GM19025 (cell line): ENCODE measurements at regions not wholly inside any gene's neighbourhood (a gene's known extent, or its start where the extent isn't known, plus 50 kb on each side); places are given as distances from the start of the nearest gene placed in this dataset.

ENCODE experiments used
- ATAC-seq: cut with Tn5 transposase; IDR thresholded peaks from one replicate; pipeline ENCODE4 v1.9.1; 2021; ENCODE audit warnings: mild to moderate bottlenecking, low read depth, moderate library complexity; ENCODE audit not compliant: unreplicated experiment

DNA sequence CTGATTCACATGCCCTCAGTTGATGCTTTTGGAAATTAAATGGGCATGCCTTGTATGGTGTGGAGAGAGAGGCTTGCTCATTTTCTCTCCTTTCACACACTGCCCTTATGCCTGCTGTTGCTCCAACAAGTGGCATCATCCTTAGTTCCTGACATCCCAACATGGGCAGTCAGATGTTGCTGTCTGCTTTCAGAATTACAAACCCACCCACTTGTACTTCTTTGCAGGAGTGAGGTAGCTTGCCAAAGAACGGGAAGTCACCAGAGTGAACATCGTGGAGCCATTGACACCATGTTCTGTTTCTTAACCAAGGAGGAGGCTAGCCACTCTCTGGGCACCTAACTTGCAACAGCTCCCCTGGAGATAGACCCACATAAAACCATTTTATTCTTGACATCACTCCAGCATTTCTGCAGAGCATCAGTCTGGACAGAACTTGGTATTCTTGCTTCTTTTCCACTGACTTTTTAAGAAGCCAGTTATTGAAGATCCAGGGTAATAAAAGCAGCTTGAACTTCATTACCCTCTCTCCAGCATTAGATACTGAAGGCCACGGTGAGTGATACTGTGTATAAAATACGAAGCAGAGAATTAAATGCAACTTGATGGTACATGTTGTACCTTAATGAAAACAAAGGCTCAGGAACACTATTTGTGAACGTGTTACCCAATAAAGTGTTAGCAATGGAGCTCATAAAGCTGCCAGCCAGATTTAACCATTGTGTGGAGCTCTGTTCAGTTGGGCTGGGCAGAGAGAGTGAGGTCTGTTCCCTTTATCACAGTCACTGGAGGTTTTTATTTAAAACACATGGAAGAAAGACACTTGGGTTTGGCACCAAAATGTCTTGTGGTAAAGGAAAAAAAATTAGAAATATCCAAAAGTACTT, 195.8 kb upstream of the HABP2 start:
- ATAC-seq, result no peak

DNA sequence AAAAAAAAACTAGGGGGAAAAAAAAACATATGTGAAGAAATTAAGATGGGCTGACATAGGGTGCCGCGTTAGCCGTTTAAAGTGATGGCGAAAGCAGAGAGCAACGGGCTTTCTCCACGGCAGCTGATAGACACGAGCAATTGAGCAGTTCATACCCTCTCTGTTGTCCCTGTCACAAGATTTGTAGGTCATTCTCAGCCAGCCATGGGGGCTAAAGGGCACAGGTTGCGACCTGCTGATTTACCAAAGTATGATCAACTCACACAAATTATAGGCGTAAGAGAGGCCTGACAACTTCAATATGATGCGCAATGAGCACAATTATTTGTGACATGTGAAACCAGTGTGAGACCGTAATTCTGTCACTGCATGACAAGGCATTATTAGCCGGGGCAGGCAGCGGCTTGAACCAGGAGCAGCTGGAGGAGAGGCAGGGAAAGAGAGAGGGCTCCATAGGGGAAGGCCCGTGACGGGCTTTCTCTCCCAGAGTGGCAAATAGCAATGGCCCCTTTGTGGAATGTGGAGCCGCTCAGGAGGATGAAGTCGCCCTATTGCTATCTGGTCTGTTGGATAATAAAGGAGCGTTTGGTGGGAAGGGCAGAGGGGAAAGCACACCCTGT, 195.1 kb upstream of the HABP2 start:
- ATAC-seq, result no peak

DNA sequence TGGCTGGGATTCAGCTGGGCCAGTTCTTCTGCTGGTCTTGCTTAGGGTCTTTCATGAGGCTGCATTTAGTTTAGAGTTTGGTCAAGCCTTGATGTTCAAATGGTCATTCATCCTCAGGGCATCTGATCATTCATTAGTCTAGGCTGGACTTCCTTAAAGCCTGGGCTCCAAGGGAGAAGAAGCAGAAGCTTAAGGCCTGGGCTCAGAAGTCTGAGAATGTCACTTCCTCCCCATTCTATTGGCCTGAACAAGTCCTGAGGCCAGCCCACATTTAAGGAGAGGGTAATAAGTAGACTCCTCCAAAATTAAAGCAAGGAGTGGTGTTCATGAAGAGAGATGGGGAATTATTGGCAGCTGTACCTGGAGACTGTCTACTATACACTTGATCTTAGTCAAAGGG, 193.2 kb upstream of the HABP2 start:
- no peak for ATAC-seq

DNA sequence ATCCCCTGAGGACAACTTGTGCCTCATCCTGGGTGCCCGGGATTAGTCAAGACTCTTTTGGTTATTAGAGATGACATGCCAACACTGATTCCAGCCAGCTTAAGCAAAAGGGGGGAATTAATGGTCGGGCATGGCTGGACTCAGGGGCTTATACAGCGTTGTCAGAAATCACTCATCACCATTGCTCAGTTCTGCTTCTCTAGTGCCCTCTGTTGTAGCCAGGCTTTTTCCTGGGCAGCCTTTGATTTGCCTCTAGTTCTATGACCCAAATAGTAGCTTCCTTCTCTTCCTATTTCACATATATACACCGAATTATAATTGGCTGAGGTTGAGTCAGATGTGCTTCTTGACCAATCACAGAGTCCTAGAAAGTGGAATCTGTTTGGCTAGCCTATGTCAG, 192.0 kb upstream of the HABP2 start:
- ATAC-seq, result no peak

DNA sequence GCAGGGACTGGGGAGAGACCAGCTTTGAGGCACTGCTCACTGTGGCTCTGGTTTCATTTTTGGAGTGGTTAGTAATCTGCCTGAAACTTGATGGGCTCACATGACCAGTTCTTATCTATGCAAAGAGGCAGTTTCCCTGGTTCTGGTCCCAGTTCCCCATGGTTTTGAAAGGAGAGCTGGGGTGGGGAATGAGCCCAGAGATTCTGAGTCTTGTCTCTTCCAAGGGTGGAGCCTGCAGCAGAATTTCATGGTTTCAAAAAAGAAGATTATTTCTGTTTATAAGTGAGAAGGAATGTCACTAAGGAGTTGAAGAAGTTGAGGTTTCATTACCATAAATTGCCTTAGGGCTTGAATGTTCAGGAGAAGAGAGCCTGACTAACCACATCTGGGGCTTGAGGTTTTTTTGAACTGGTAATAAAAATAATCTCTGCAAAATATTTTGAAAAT, 190.2 kb upstream of the HABP2 start:
- no peak for ATAC-seq

DNA sequence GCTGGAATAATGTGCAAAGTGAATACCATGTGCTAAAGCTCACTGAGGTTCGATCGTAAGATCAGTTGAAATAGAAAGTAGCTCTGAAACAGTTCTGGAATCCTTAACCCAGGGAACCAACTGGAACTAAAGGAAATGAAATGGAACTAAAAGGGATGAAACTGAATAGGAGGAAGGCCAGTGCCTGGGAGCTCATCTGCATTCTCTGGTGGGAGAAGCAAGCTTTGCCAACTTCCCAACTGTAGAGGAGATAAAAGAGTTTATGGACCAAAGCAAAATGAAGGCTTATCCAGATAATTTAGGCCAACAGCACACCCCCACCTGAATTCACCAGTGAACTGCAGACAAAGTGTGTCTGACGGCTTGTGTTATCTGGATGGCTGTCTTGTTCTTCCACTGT, 188.6 kb upstream of the HABP2 start:
- no peak for ATAC-seq

DNA sequence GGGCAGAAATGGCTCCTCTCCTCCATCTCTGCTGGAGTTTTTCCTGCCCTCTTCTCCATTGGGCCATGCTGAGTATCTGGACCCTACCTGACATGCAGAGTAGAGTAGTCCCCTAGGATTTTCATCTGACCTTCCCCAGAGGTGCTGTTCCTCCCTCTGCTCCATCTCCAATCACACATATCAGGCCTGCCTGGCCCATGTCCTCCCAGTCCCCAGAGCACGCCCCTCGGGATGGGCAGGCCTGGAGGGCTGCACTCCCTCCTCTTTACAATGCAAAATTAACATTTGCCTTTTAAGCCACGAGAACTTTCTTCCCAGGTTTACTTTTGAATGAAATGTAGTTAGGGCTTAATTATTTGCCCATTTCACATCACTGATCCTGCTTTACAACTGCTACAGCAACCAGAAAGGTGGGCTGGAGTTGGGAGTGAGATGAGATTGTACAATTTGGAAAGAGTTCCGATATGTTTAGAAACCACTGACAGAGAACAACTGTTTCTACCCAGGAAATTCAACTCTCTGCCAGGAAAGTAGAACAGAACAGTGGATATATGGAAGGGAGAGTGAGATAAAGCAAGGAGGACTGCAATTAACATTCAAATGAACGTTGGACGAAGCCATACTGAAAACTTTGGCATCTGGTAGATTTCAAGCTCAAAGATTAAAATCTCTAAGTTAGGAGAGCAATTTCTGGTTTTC, 184.0 kb upstream of the HABP2 start:
- no peak for ATAC-seq

DNA sequence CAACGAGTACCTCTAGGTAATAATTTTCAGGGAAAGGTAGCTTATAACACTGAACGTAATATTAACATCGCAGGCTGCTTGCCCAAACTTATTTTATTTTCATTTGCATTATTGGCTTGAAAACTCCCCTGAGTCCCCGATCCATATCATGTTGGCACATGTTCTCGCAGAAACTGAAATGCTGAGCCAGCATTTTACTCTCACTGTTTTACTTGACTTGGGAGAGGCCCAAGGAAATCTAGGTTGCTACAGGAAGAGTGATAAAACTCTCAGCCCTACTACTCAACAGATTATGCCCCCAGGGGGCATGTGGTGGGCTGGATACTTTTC, 183.5 kb upstream of the HABP2 start:
- ATAC-seq, result no peak

DNA sequence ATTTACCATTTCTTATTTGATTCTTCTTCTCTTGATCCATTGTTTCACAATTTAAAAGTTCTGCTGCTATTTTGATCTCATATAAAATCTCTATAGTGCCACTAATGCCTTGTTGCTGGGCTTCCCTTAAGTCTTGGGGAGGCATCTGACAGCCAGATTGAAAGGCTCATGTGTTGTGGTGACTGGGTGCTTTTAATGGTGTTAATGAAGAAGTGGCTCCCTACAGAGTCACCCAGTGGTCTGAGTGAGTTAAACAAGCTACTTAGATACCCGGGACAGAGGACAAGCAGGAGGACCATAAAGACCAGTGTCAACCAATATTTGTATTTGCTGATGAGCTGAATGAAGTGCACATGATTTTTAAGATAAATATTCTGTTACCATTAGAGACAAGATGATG, 176.4 kb upstream of the HABP2 start:
- no peak for ATAC-seq

DNA sequence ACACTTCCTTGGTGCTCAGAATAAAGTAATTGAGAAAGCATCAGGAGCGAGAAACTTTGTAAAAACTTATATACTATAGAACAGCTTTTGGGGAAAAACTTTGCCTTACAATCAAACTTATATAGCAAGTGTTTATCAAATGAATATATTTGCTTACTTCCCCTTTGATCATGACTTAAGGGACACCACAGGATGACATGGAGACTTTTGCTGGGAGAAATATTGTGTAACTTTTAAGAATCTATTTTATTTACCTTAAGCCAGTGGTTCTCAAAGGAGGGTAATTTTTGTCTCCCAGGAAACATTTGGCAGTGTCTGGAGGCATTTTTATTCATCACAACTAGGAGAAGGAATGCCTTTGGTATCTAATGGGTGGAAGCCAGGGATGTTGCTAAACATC, 173.8 kb upstream of the HABP2 start:
- no peak for ATAC-seq

DNA sequence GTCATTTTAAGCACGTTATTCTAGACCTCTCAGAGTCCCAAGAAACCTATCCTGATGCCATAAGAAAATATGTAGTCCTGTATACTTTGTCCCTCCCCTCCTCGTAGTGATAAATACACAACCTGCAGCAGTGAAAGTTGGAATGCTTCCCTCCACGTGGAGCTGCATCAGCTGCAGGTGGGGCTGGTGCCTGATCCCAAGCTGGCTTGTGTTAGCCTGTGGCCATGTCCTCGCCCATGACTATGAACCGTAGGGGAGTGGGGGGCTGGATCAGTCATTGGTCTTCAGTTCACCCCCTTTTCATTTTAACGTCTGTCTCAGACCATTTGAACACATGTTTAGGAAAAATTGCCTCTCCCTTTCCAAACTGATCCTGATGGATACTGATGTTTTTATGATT, 171.4 kb upstream of the HABP2 start:
- no peak for ATAC-seq

DNA sequence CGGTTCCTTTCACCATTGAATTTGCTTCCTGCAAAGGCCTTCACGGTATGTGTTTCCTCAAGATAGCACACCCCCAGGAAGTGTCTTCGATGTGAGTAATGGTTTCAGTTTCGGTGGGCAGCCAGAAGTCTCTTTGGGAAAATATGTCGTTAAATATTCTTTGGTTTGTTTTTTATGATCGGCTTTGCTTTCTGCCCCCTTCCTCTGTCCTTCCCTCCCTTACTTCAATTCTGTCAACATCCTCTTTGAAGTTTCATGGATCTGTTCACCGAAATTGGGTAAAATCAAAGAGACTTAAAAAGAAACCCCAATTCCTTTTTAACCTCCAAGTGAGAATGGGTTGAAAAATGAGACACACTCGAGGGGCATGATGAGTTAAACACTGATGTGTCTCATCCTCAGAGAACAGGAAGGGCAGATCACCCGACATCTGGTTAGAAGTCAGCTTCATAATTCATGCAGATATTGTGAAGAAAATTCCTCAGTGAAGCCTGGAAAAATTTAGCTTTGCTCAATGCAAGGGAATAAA, 170.8 kb upstream of the HABP2 start:
- ATAC-seq, result no peak

DNA sequence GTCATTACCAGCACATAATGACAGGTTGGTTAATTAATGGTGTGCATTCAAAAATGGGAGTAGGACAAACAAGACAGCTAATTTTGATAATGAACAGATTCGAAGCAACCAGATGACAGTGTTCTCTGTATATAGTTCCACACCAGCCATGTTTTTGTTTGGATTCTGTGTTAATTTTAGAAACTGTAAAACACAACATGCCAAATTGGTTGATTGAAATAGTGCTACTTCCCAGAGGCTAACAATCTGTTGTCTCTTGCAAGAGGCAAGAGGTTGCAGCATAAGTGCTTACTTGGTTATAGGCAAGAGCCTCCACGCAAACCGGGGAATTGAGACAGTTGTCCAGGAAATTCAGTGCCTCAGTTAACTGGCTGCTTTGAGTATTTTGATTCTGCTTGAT, 170.2 kb upstream of the HABP2 start:
- ATAC-seq, result no peak

DNA sequence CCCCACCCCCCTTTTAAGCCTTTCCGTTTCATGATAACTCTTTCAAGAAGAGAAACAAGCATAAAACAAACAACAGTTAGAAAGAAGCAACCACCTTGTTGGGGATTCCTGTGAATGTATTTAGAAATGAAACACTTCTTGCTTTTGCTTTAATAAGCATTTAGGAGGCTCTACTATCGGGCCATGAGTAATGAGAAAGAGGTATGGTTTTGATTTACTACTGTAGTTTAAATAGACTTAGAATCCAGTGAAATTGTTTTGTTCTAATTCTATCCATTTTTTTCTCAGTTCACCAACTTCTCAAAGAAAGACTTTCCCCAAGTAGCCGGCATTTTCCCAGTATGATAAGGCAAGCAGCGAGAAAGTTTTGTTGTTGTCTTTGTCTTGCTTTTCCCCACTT, 168.7 kb upstream of the HABP2 start:
- no peak for ATAC-seq

DNA sequence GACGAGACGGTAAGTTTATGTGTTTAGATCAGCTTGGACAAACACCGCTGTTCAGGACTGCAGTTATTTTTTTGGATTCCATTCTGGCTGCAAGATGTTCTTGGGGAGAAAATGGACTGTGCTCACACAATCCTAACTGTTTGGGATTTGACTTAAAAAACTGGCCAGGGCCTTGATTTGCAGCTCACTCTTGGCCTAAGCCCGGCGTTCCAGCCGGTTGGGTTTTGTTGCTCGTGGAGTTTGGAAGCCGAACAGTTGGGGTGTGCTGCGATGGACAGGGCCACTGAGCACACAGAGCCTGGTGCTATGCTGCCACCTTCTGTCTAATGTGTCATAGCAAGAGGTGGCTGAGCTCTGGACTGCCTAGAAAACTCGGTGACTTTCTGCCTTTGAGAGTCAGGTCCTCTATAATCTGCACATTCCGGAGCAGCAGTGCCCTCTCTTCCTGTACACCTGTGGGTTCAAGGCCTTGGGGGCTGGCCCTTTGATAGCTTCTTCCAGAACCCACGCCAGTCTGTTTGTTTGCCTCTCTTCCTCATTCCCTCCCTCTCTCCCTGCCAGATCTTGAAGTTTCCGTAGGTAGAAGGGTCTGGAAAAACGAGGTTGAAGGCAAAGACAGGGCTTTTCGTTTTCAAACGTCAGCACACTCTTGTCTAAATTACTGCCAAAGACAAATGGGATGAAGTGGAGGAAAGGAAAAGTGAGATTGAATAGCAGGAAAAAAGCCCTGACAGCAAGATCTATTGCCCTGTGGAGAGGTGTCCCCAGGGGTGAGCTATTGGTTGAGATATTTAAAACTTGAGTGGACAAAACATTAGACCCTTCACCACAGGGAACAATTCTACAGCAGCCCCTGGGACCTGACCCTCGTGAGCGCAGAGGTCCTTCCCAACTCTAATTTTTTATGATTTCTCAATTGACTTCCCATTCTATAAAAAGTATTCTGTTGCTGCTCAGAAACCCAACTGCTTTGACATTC, 167.5 kb upstream of the HABP2 start:
- peak; percentile 60 for ATAC-seq

DNA sequence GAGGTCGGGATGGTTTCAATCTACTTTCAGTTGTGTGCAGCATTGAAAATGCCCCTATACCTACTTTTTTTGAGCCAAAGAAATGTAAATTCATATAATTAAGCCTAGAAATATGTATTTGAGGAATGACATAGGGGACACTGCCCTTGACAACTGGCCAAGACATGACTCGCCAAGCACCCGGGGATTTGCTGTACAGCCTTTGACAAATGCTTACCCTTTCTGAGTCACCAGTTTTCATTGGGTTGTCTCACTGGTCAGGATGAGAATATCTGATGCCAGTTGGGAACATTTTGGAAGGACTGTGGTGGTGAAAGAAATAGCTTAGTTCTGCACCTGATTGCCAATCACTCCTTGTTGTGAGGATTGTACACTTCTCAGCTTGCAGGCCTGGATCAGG, 166.8 kb upstream of the HABP2 start:
- no peak for ATAC-seq

DNA sequence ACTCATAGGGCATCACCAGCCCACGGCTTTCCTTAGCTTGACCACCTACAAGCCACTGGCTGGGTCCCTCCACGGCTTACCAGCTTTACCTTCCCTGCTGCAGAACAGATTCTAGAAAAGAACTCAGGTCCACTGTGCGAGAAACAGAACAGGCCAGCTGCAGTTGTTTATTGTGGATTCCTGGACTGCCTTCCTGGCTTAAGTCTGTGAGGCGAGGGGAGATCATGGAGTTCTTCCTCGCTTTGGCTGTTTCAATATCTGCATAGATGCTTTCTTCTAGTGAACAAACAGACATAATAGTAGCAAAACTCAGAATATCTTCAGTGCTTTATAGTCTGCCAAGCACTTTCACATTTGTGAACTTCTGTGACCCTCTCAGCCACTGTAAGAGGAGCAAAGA, 162.9 kb upstream of the HABP2 start:
- no peak for ATAC-seq

DNA sequence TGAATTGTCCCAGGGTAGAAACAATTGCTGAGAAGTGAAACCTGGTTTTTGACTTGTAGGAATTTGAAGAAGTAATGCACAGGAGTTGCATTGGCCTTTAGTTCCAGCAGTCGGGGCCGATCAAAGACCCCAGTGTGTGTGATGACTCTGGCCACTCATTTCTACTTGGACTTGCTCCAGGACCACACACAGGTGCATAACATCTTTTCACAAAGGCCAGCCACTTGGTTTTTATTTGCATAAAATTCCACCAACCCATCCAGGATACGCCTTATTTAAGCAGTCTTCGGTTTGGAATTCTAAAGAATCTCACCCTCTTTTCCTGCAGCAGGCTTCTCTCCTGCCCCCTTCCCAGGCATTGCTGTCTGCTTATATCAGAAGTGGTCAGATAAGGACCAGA, 162.0 kb upstream of the HABP2 start:
- ATAC-seq, result no peak

DNA sequence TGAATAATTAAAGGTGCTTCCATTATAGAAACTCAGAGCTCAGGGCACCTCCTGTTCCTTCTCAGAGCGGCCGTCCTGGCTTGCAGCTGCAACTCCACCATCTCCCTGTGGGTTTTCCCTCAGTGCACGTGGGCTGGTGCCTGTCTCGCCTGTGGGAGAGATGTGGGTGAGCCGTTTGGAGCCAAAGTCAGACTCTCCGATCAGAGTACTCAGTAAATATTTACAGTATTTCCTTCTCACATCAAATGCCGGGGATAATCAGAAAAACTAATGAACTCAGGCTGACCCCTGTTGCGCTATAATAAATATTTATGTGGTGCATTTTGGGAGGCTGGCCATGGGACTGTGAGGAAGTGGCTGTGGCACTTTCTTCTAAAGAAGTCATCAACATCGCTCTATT, 155.8 kb upstream of the HABP2 start:
- no peak for ATAC-seq

DNA sequence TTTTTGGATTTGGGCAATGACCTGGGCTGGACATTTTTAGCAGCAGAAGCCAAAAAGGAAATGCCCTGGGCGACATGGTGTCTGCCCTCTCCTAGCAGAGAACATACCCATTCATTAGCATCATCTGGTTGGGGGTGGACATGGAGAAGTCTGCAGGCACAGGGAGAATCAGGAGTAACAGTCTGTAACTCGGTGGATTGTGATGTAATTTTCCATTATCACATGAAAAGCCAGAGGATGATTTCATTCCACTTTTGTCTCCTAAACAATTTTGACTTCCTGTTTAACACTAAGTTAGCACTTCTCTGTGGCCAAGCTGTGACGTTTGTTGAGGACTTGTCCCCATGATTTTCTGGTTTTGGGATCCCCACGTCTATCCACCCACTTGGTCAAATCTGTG, 153.8 kb upstream of the HABP2 start:
- no peak for ATAC-seq
